HG02885 (cell line): ENCODE measurements at regions not wholly inside any gene's neighbourhood (a gene's known extent, or its start where the extent isn't known, plus 50 kb on each side); places are given as distances from the start of the nearest gene placed in this dataset.

ENCODE experiments used
- ATAC-seq: cut with Tn5 transposase; IDR thresholded peaks from one replicate; pipeline ENCODE4 v1.9.1; 2021; ENCODE audit warnings: mild to moderate bottlenecking; ENCODE audit not compliant: unreplicated experiment, poor library complexity

GRCh38 chr13:40408602-40409001, 257.8 kb downstream of the FOXO1 start:
- ATAC-seq = no peak

- no peak for ATAC-seq
Measured at GRCh38 chr13:40409278-40409677, 257.2 kb downstream of the FOXO1 start.

- no peak for ATAC-seq
Measured at GRCh38 chr13:40410315-40410714, 256.1 kb downstream of the FOXO1 start.

- no peak for ATAC-seq
Measured at GRCh38 chr13:40420160-40420740, 246.2 kb downstream of the FOXO1 start.

GRCh38 chr13:40422588-40423235, 243.7 kb downstream of the FOXO1 start:
- no peak for ATAC-seq

GRCh38 chr13:40428354-40428753, 238.1 kb downstream of the FOXO1 start:
- ATAC-seq = no peak

GRCh38 chr13:40429706-40430545, 236.5 kb downstream of the FOXO1 start:
- ATAC-seq = no peak

GRCh38 chr13:40432018-40432978, 234.1 kb downstream of the FOXO1 start:
- peak; percentile 71 for ATAC-seq

- no peak for ATAC-seq
Measured at GRCh38 chr13:40433001-40433400, 233.4 kb downstream of the FOXO1 start.

GRCh38 chr13:40433577-40433976, 232.9 kb downstream of the FOXO1 start:
- no peak for ATAC-seq

- peak; percentile 49 for ATAC-seq
Measured at GRCh38 chr13:40434516-40435397, 231.7 kb downstream of the FOXO1 start.

GRCh38 chr13:40438022-40438680, 228.3 kb downstream of the FOXO1 start:
- ATAC-seq = no peak

- no peak for ATAC-seq
Measured at GRCh38 chr13:40438999-40439797, 227.2 kb downstream of the FOXO1 start.

GRCh38 chr13:40439928-40440327, 226.5 kb downstream of the FOXO1 start:
- no peak for ATAC-seq

GRCh38 chr13:40440990-40441820, 225.2 kb downstream of the FOXO1 start:
- ATAC-seq = no peak

- no peak for ATAC-seq
Measured at GRCh38 chr13:40442231-40442630, 224.2 kb downstream of the FOXO1 start.

GRCh38 chr13:40442826-40443225, 223.6 kb downstream of the FOXO1 start:
- no peak for ATAC-seq
